ENCODE measurements at regions not wholly inside any gene's neighbourhood (a gene's known extent, or its start where the extent isn't known, plus 50 kb on each side); places are given as distances from the start of the nearest gene placed in this dataset.

- intact Hi-C loops (cut with DNase I, micrococcal nuclease), result no loop called here
- no peaks in the 10 kb centered on the region for H3K27me3 Mint-ChIP-seq
- Histone ChIP-seq H3K36me3 (ENCODE audit: insufficient read depth, low read length) (no peaks in the 10 kb centered on the region), H3K4me1 (ENCODE audit: insufficient read depth, low read length) (no peaks in the 10 kb centered on the region), H3K27ac (ENCODE audit: low read depth in 1 of 2, low read length in 2 of 2) (no peak overlapping the region), H3K4me3 (ENCODE audit: low read length) (no peak overlapping the region), H3K9me3 (ENCODE audit: control insufficient read depth in 1 of 2, insufficient read depth in 1 of 2, low read length in 2 of 2) (peaks cover 0 to 3% of the 10 kb centered on the region in 2 experiments), H3K27me3 (ENCODE audit: control insufficient read depth in 1 of 2, insufficient read depth in 2 of 2, low read length in 2 of 2) (no peaks in the 10 kb centered on the region)
- peaks cover 4% of the 10 kb centered on the region for H3K9me3 Mint-ChIP-seq
- POLR2A ChIA-PET, result no interaction called here
- no peaks in the 10 kb centered on the region for H3K36me3 Mint-ChIP-seq (ENCODE audit: low read depth)
- H3K27ac Mint-ChIP-seq, result no peak overlapping the region
- H3K4me1 Mint-ChIP-seq (ENCODE audit: low read depth), result no peaks in the 10 kb centered on the region
- no peak for DNase-seq
- ATAC-seq (ENCODE audit: poor library complexity), result no peak
- TF ChIP-seq CTCF (IDR thresholded peaks at IDR 0.05), result no peak
- CTCF ChIA-PET, result no interaction called here
- H3K4me3 Mint-ChIP-seq, result no peak overlapping the region
Measured at GRCh38 chr4:31545755-31546154, 825.6 kb downstream of the PCDH7 start.

GRCh38 chr4:31548021-31548420, 827.9 kb downstream of the PCDH7 start:
- H3K9me3 Mint-ChIP-seq, result peaks cover 2% of the 10 kb centered on the region
- no peaks in the 10 kb centered on the region for H3K4me1 Mint-ChIP-seq (ENCODE audit: low read depth)
- Histone ChIP-seq H3K36me3 (ENCODE audit: insufficient read depth, low read length) (no peaks in the 10 kb centered on the region), H3K27me3 (ENCODE audit: control insufficient read depth in 1 of 2, insufficient read depth in 2 of 2, low read length in 2 of 2) (no peaks in the 10 kb centered on the region), H3K4me3 (ENCODE audit: low read length) (no peak overlapping the region), H3K27ac (ENCODE audit: low read depth in 1 of 2, low read length in 2 of 2) (no peak overlapping the region), H3K4me1 (ENCODE audit: insufficient read depth, low read length) (no peaks in the 10 kb centered on the region), H3K9me3 (ENCODE audit: control insufficient read depth in 1 of 2, insufficient read depth in 1 of 2, low read length in 2 of 2) (peaks cover 0 to 3% of the 10 kb centered on the region in 2 experiments)
- no peaks in the 10 kb centered on the region for H3K36me3 Mint-ChIP-seq (ENCODE audit: low read depth)
- intact Hi-C loops (cut with DNase I, micrococcal nuclease), result no loop called here
- no peak overlapping the region for H3K4me3 Mint-ChIP-seq
- POLR2A ChIA-PET, result no interaction called here
- no peaks in the 10 kb centered on the region for H3K27me3 Mint-ChIP-seq
- no peak for DNase-seq
- CTCF ChIA-PET, result no interaction called here
- no peak for TF ChIP-seq CTCF (IDR thresholded peaks at IDR 0.05)
- no peak for ATAC-seq (ENCODE audit: poor library complexity)
- H3K27ac Mint-ChIP-seq, result no peak overlapping the region

- POLR2A ChIA-PET, result no interaction called here
Measured at GRCh38 chr4:31548823-31549222, 828.7 kb downstream of the PCDH7 start.

More at GRCh38 chr4:31548823-31549222, 828.7 kb downstream of the PCDH7 start:
- no peak overlapping the region for H3K27ac Mint-ChIP-seq
- H3K4me1 Mint-ChIP-seq (ENCODE audit: low read depth), result no peaks in the 10 kb centered on the region
- Histone ChIP-seq H3K9me3 (ENCODE audit: control insufficient read depth in 1 of 2, insufficient read depth in 1 of 2, low read length in 2 of 2) (peaks cover 0 to 3% of the 10 kb centered on the region in 2 experiments), H3K27me3 (ENCODE audit: control insufficient read depth in 1 of 2, insufficient read depth in 2 of 2, low read length in 2 of 2) (no peaks in the 10 kb centered on the region), H3K27ac (ENCODE audit: low read depth in 1 of 2, low read length in 2 of 2) (no peak overlapping the region), H3K36me3 (ENCODE audit: insufficient read depth, low read length) (no peaks in the 10 kb centered on the region), H3K4me3 (ENCODE audit: low read length) (no peak overlapping the region), H3K4me1 (ENCODE audit: insufficient read depth, low read length) (no peaks in the 10 kb centered on the region)
- intact Hi-C loops (cut with DNase I, micrococcal nuclease), result no loop called here
- H3K4me3 Mint-ChIP-seq, result no peak overlapping the region
- H3K9me3 Mint-ChIP-seq, result peaks cover 2% of the 10 kb centered on the region
- ATAC-seq (ENCODE audit: poor library complexity), result no peak
- no peak for TF ChIP-seq CTCF (IDR thresholded peaks at IDR 0.05)
- CTCF ChIA-PET, result no interaction called here
- DNase-seq, result no peak
- H3K27me3 Mint-ChIP-seq, result no peaks in the 10 kb centered on the region
- no peaks in the 10 kb centered on the region for H3K36me3 Mint-ChIP-seq (ENCODE audit: low read depth)
